KOPT-K1 (cell line): ENCODE measurements at regions not wholly inside any gene's neighbourhood (a gene's known extent, or its start where the extent isn't known, plus 50 kb on each side); places are given as distances from the start of the nearest gene placed in this dataset.

Source experiments
- H3K27ac ChIP-seq: fragments of 200-600 bp; sonication (generic); 2 replicates; pipeline ENCODE4 v1.5.1; 2016; ENCODE audit warnings: antibody characterized with exemption, mild to moderate bottlenecking, low read depth, low read length; ENCODE audit not compliant: poor library complexity, severe bottlenecking
- H3K36me3 ChIP-seq: fragments of 200-600 bp; sonication (generic); 2 replicates; pipeline ENCODE4 v1.5.1; 2017; ENCODE audit warnings: antibody characterized with exemption, mild to moderate bottlenecking, low read length, moderate library complexity; ENCODE audit not compliant: insufficient read depth
- H3K9me3 ChIP-seq: fragments of 200-600 bp; sonication (generic); 2 replicates; pipeline ENCODE4 v1.5.1; 2017; ENCODE audit warnings: antibody characterized with exemption, low read length, mild to moderate bottlenecking; ENCODE audit not compliant: insufficient read depth, poor library complexity, severe bottlenecking

GRCh38 chr13:31081316-31081715 lies 80.4 kb downstream of the HSPH1 start:
- H3K36me3 ChIP-seq: no peaks in the 10 kb centered on the region
- no peak overlapping the region for H3K27ac ChIP-seq
- H3K9me3 ChIP-seq: peaks cover 3% of the 10 kb centered on the region

GRCh38 chr13:31074756-31075155 lies 86.9 kb downstream of the HSPH1 start:
- Histone ChIP-seq H3K36me3 (no peaks in the 10 kb centered on the region), H3K27ac (no peak overlapping the region), H3K9me3 (peaks cover 3% of the 10 kb centered on the region)

- H3K9me3 ChIP-seq: peaks cover 3% of the 10 kb centered on the region
- no peak overlapping the region for H3K27ac ChIP-seq
- no peaks in the 10 kb centered on the region for H3K36me3 ChIP-seq
Observed at GRCh38 chr13:31073859-31074718, 87.6 kb downstream of the HSPH1 start.

GRCh38 chr13:31072041-31072440 lies 89.7 kb downstream of the HSPH1 start:
- Histone ChIP-seq H3K36me3 (no peaks in the 10 kb centered on the region), H3K27ac (no peak overlapping the region), H3K9me3 (peaks cover 2% of the 10 kb centered on the region)

- H3K27ac ChIP-seq: no peak overlapping the region
Observed at GRCh38 chr13:31069808-31070534, 91.7 kb downstream of the HSPH1 start.

GRCh38 chr13:31068119-31068423 lies 93.6 kb downstream of the HSPH1 start:
- Histone ChIP-seq H3K27ac (no peak overlapping the region), H3K36me3 (no peaks in the 10 kb centered on the region), H3K9me3 (no peaks in the 10 kb centered on the region)

More at GRCh38 chr13:31069808-31070534, 91.7 kb downstream of the HSPH1 start:
- H3K9me3 ChIP-seq: no peaks in the 10 kb centered on the region
- no peaks in the 10 kb centered on the region for H3K36me3 ChIP-seq

GRCh38 chr13:31067416-31068118 lies 94.1 kb downstream of the HSPH1 start:
- H3K36me3 ChIP-seq: no peaks in the 10 kb centered on the region
- H3K27ac ChIP-seq: no peak overlapping the region
- no peaks in the 10 kb centered on the region for H3K9me3 ChIP-seq

- H3K27ac ChIP-seq: no peak overlapping the region
- H3K36me3 ChIP-seq: no peaks in the 10 kb centered on the region
- no peaks in the 10 kb centered on the region for H3K9me3 ChIP-seq
Observed at GRCh38 chr13:31064636-31065035, 97.1 kb downstream of the HSPH1 start.

GRCh38 chr13:31063772-31064171 lies 97.9 kb downstream of the HSPH1 start:
- Histone ChIP-seq H3K36me3 (no peaks in the 10 kb centered on the region), H3K9me3 (no peaks in the 10 kb centered on the region), H3K27ac (no peak overlapping the region)

- no peaks in the 10 kb centered on the region for H3K36me3 ChIP-seq
Observed at GRCh38 chr13:31060655-31061054, 101.0 kb downstream of the HSPH1 start.

GRCh38 chr13:31060220-31060619 lies 101.5 kb downstream of the HSPH1 start:
- no peaks in the 10 kb centered on the region for H3K36me3 ChIP-seq
- no peaks in the 10 kb centered on the region for H3K9me3 ChIP-seq
- no peak overlapping the region for H3K27ac ChIP-seq

More at GRCh38 chr13:31060655-31061054, 101.0 kb downstream of the HSPH1 start:
- Histone ChIP-seq H3K9me3 (no peaks in the 10 kb centered on the region), H3K27ac (no peak overlapping the region)

GRCh38 chr13:31057403-31058033 lies 104.2 kb downstream of the HSPH1 start:
- Histone ChIP-seq H3K9me3 (no peaks in the 10 kb centered on the region), H3K27ac (no peak overlapping the region), H3K36me3 (no peaks in the 10 kb centered on the region)

GRCh38 chr13:31056644-31057271 lies 104.9 kb downstream of the HSPH1 start:
- H3K36me3 ChIP-seq: no peaks in the 10 kb centered on the region
- H3K27ac ChIP-seq: no peak overlapping the region
- H3K9me3 ChIP-seq: no peaks in the 10 kb centered on the region

GRCh38 chr13:31055589-31055988 lies 106.1 kb downstream of the HSPH1 start:
- Histone ChIP-seq H3K36me3 (no peaks in the 10 kb centered on the region), H3K27ac (no peak overlapping the region), H3K9me3 (no peaks in the 10 kb centered on the region)
